ENCODE measurements at regions not wholly inside any gene's neighbourhood (a gene's known extent, or its start where the extent isn't known, plus 50 kb on each side); places are given as distances from the start of the nearest gene placed in this dataset.

DNA sequence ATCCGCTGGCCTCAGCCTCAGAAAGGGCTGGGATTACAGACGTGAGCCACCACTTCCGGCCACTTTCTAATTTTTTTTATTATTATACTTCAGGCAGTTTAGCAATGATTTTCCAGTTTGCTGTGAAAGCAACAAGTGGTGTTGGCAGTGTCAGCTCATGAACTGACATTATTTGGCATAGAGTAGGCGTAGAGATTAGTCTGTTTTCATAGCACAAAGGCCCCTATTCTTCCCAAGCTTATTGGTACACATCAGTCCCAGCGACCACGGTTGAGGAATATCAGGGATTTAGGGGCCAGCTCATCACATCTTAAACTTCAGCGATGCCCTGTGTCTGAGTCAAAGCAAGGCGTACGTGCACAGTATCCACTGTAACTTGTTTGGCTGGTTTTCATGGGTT lies 53.0 kb upstream of the RASSF6 start:
- no peak for TF ChIP-seq POLR2A (IDR thresholded peaks at IDR 0.05)
- TF ChIP-seq, protein P1, sequence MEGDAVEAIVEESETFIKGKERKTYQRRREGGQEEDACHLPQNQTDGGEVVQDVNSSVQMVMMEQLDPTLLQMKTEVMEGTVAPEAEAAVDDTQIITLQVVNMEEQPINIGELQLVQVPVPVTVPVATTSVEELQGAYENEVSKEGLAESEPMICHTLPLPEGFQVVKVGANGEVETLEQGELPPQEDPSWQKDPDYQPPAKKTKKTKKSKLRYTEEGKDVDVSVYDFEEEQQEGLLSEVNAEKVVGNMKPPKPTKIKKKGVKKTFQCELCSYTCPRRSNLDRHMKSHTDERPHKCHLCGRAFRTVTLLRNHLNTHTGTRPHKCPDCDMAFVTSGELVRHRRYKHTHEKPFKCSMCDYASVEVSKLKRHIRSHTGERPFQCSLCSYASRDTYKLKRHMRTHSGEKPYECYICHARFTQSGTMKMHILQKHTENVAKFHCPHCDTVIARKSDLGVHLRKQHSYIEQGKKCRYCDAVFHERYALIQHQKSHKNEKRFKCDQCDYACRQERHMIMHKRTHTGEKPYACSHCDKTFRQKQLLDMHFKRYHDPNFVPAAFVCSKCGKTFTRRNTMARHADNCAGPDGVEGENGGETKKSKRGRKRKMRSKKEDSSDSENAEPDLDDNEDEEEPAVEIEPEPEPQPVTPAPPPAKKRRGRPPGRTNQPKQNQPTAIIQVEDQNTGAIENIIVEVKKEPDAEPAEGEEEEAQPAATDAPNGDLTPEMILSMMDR (IDR thresholded peaks at IDR 0.05), result no peak
